ENCODE measurements at regions not wholly inside any gene's neighbourhood (a gene's known extent, or its start where the extent isn't known, plus 50 kb on each side); places are given as distances from the start of the nearest gene placed in this dataset.

DNA sequence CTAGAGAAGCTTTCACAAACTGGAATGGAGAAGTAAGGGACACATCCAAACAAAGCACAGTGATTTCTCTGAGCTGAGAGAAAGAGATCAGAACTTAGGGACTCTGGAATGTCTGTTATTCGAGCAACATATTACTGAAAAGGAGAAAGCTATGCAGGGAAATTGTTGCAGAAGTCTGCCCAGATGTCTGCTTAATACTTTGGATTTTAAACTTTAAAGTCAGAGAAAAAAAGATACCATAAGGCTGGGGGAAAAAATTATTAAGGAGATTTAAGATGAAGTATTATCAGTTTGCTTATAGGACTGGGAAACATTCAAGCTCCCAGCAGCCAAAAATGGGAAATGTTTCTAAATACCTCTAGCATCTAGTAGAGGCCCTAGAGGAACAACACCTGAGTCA lies 803.9 kb downstream of the TAF11L14 start:
- H2BK12ac ChIP-seq (ENCODE audit: insufficient read length, low read depth, low read length): no peak overlapping the region
- no peak overlapping the region for H2AFZ ChIP-seq (ENCODE audit: low read length)

More for the DNA sequence above, 803.9 kb downstream of the TAF11L14 start:
- H4K8ac ChIP-seq (replicated peaks; ENCODE audit: insufficient read length, low read depth, low read length): no peak overlapping the region
- H2BK15ac ChIP-seq (ENCODE audit: low read depth, low read length): no peak overlapping the region
- Mint-ChIP-seq H3K27ac (no peak overlapping the region; a peak in 1 of 7 replicates), H3K36me3 (ENCODE audit: insufficient read depth in 1 of 3, low read depth in 3 of 3) (peaks cover 0 to 9% (median 7%) of the 10 kb centered on the region in 3 experiments; a peak in 2 of 7 replicates), H3K27me3 (ENCODE audit: low read depth) (no peaks in the 10 kb centered on the region), H3K4me1 (peaks cover 0 to 7% of the 10 kb centered on the region in 2 experiments; a peak in 1 of 4 replicates), H3K4me3 (no peak overlapping the region), H3K9me3 (peaks cover 13 to 20% of the 10 kb centered on the region in 2 experiments)
- no peaks in the 10 kb centered on the region for H3K79me1 ChIP-seq (ENCODE audit: insufficient read depth, low read depth, low read length, poor library complexity, severe bottlenecking)
- H3K4me1 ChIP-seq (ENCODE audit: insufficient read depth, low read length): no peaks in the 10 kb centered on the region
- no peaks in the 10 kb centered on the region for H3K79me2 ChIP-seq (ENCODE audit: insufficient read depth, low read length)
- no peak overlapping the region for H2AK5ac ChIP-seq (ENCODE audit: insufficient read length, low read length)
- no peak overlapping the region for H4K91ac ChIP-seq (ENCODE audit: insufficient read length, low read depth, low read length)
- no peak overlapping the region for H2BK5ac ChIP-seq (ENCODE audit: insufficient read length, low read length)
- H3K9me3 ChIP-seq (ENCODE audit: control insufficient read depth, low read depth, low read length): no peaks in the 10 kb centered on the region
- H3K18ac ChIP-seq (ENCODE audit: insufficient read length, low read depth, low read length): no peak overlapping the region
- no peaks in the 10 kb centered on the region for H4K20me1 ChIP-seq (ENCODE audit: control insufficient read depth, insufficient read depth, insufficient read length)
- no peak overlapping the region for H3K56ac ChIP-seq (ENCODE audit: insufficient read length, low read depth, low read length)
- no peak overlapping the region for H3K23ac ChIP-seq (ENCODE audit: insufficient read length, low read depth, low read length)
- no peak overlapping the region for H3K14ac ChIP-seq (ENCODE audit: insufficient read depth, low read length)
- no peak overlapping the region for H2BK120ac ChIP-seq (ENCODE audit: low read depth, low read length, poor library complexity, severe bottlenecking)
- H3K9ac ChIP-seq (ENCODE audit: extremely low read depth, insufficient read length, low read length): no peak overlapping the region
- no peak overlapping the region for H3K4me2 ChIP-seq (ENCODE audit: insufficient read depth, insufficient read length, low read length)
- no peaks in the 10 kb centered on the region for H3K23me2 ChIP-seq (ENCODE audit: insufficient read length, low read depth, low read length, poor library complexity, severe bottlenecking)
- no peak overlapping the region for H4K5ac ChIP-seq (ENCODE audit: insufficient read length, low read depth, low read length)
- no peak overlapping the region for H3T11ph ChIP-seq (ENCODE audit: low read length)
- no CpG with 5 or more reads among the region's 1 CpG for WGBS (ENCODE audit: extremely low coverage, insufficient read length, low lambda C conversion rate)
- H2BK20ac ChIP-seq (ENCODE audit: low read depth, low read length, poor library complexity, severe bottlenecking): no peak overlapping the region
- H3K27ac ChIP-seq (ENCODE audit: insufficient read length, low read depth, low read length): no peak overlapping the region
- H3K4ac ChIP-seq (ENCODE audit: low read depth, low read length): no peak overlapping the region
- H3K27me3 ChIP-seq (ENCODE audit: insufficient read depth, low read length): no peaks in the 10 kb centered on the region
- no peak for DNase-seq
- TF ChIP-seq CTCF (conservative IDR thresholded peaks at IDR 0.05): no peak

Data from H9 (cell line).